OCI-LY1 (cell line): ENCODE measurements at regions not wholly inside any gene's neighbourhood (a gene's known extent, or its start where the extent isn't known, plus 50 kb on each side); places are given as distances from the start of the nearest gene placed in this dataset.

ENCODE experiments used
- H2AFZ ChIP-seq: fragments of 200-600 bp; sonication (generic), shearing (Covaris generic); 2 replicates; pipeline ENCODE4 v1.6.0; 2014; ENCODE audit warnings: antibody characterized with exemption, mild to moderate bottlenecking, low read length
- H3F3A ChIP-seq: fragments of 200-600 bp; sonication (generic), shearing (Covaris generic); 2 replicates; pipeline ENCODE4 v1.6.0; 2014; ENCODE audit warnings: mild to moderate bottlenecking, antibody characterized with exemption, low read length, moderate library complexity; ENCODE audit not compliant: insufficient read depth
- H3K27ac ChIP-seq: fragments of 200-600 bp; sonication (generic); 2 replicates; pipeline ENCODE4 v1.5.1; 2014; ENCODE audit warnings: low read length, mixed run types, mild to moderate bottlenecking, low read depth; ENCODE audit not compliant: poor library complexity, severe bottlenecking
- H3K27me3 ChIP-seq: fragments of 200-600 bp; sonication (generic); 2 replicates; pipeline ENCODE4 v1.6.0; 2014; ENCODE audit warnings: antibody characterized with exemption, mild to moderate bottlenecking, low read length, moderate library complexity; ENCODE audit not compliant: insufficient read depth
- H3K36me3 ChIP-seq: fragments of 200-600 bp; sonication (generic); 2 replicates; pipeline ENCODE4 v1.6.1; 2014; ENCODE audit warnings: mild to moderate bottlenecking, antibody characterized with exemption, low read length, moderate library complexity, mixed read lengths; ENCODE audit not compliant: insufficient read depth
- H3K4me1 ChIP-seq: fragments of 200-600 bp; sonication (generic); 2 replicates; pipeline ENCODE4 v1.5.1; 2014; ENCODE audit warnings: mild to moderate bottlenecking, low read length, moderate library complexity; ENCODE audit not compliant: insufficient read depth, severe bottlenecking
- H3K4me2 ChIP-seq: fragments of 200-600 bp; sonication (generic), shearing (Covaris generic); 2 replicates; pipeline ENCODE4 v1.6.1; 2014; ENCODE audit warnings: low read length
- H3K4me3 ChIP-seq: fragments of 200-600 bp; sonication (generic); 2 replicates; pipeline ENCODE4 v1.5.1; 2014; ENCODE audit warnings: low read length, low read depth, mild to moderate bottlenecking, mixed read lengths; ENCODE audit not compliant: poor library complexity, severe bottlenecking
- H3K79me2 ChIP-seq: fragments of 200-600 bp; shearing (Covaris generic); 2 replicates; pipeline ENCODE4 v1.6.1; 2016; ENCODE audit warnings: mixed run types, low read length, mixed read lengths; ENCODE audit not compliant: insufficient read depth
- H3K9ac ChIP-seq: fragments of 200-600 bp; sonication (generic), shearing (Covaris generic); 2 replicates; pipeline ENCODE4 v1.6.1; 2014; ENCODE audit warnings: mild to moderate bottlenecking, low read length, mixed read lengths
- H3K9me2 ChIP-seq: fragments of 200-600 bp; sonication (generic), shearing (Covaris generic); 2 replicates; pipeline ENCODE4 v1.6.1; 2014; ENCODE audit warnings: low read depth, mild to moderate bottlenecking, low read length, mixed read lengths
- H3K9me3 ChIP-seq: fragments of 200-600 bp; shearing (Covaris generic); 2 replicates; pipeline ENCODE4 v1.6.1; 2014; ENCODE audit warnings: low read length, mixed read lengths
- H4K20me1 ChIP-seq: fragments of 200-600 bp; sonication (generic), shearing (Covaris generic); 2 replicates; pipeline ENCODE4 v1.6.0; 2016; ENCODE audit warnings: mild to moderate bottlenecking, low read length; ENCODE audit not compliant: insufficient read depth
- EZH2 ChIP-seq: fragments of 200-600 bp; sonication (generic), shearing (Covaris generic); IDR thresholded peaks from 2 replicates; pipeline ENCODE4 v1.8.0; 2017; ENCODE audit warnings: borderline replicate concordance, mixed run types, mild to moderate bottlenecking, antibody characterized with exemption, low read length, moderate library complexity, mixed read lengths
- TF ChIP-seq, protein P1 (sequence below): fragments of 200-600 bp; sonication (generic), shearing (Covaris generic); IDR thresholded peaks from 2 replicates; pipeline ENCODE4 v1.5.1; 2017; ENCODE audit warnings: mild to moderate bottlenecking, antibody characterized with exemption, low read length, moderate library complexity, mixed read lengths

DNA sequence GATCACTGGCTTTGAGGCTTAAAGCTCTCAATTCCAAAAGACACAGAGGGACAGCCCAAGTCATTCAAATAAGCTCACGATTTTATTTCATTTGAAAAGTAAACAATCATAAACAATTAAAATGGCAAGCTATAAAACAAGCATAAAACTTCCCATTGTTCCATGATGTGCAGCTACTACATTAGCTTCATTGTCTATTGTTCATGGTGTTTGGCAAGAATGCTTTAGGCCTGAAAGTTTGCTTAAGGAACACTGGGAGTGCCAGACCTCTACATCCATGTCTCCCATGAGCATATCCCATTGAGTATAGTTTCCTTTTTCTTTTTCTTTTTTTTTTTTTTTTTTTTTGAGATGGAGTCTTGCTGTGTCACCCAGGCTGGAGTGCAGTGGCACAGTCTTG is 286.1 kb upstream of the ESRRG start:
- no peaks in the 10 kb centered on the region for H3K27me3 ChIP-seq
- H3K36me3 ChIP-seq = no peaks in the 10 kb centered on the region
- no peak for TF ChIP-seq EZH2
- TF ChIP-seq, protein P1, sequence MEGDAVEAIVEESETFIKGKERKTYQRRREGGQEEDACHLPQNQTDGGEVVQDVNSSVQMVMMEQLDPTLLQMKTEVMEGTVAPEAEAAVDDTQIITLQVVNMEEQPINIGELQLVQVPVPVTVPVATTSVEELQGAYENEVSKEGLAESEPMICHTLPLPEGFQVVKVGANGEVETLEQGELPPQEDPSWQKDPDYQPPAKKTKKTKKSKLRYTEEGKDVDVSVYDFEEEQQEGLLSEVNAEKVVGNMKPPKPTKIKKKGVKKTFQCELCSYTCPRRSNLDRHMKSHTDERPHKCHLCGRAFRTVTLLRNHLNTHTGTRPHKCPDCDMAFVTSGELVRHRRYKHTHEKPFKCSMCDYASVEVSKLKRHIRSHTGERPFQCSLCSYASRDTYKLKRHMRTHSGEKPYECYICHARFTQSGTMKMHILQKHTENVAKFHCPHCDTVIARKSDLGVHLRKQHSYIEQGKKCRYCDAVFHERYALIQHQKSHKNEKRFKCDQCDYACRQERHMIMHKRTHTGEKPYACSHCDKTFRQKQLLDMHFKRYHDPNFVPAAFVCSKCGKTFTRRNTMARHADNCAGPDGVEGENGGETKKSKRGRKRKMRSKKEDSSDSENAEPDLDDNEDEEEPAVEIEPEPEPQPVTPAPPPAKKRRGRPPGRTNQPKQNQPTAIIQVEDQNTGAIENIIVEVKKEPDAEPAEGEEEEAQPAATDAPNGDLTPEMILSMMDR = no peak
- no peaks in the 10 kb centered on the region for H3K9me2 ChIP-seq
- no peaks in the 10 kb centered on the region for H3K9me3 ChIP-seq
- no peaks in the 10 kb centered on the region for H4K20me1 ChIP-seq
- H3K27ac ChIP-seq = no peak overlapping the region
- no peak overlapping the region for H2AFZ ChIP-seq
- H3K4me2 ChIP-seq = no peak overlapping the region
- no peaks in the 10 kb centered on the region for H3K79me2 ChIP-seq
- no peaks in the 10 kb centered on the region for H3K4me1 ChIP-seq
- H3F3A ChIP-seq = no peaks in the 10 kb centered on the region
- no peak overlapping the region for H3K9ac ChIP-seq
- H3K4me3 ChIP-seq = no peak overlapping the region

DNA sequence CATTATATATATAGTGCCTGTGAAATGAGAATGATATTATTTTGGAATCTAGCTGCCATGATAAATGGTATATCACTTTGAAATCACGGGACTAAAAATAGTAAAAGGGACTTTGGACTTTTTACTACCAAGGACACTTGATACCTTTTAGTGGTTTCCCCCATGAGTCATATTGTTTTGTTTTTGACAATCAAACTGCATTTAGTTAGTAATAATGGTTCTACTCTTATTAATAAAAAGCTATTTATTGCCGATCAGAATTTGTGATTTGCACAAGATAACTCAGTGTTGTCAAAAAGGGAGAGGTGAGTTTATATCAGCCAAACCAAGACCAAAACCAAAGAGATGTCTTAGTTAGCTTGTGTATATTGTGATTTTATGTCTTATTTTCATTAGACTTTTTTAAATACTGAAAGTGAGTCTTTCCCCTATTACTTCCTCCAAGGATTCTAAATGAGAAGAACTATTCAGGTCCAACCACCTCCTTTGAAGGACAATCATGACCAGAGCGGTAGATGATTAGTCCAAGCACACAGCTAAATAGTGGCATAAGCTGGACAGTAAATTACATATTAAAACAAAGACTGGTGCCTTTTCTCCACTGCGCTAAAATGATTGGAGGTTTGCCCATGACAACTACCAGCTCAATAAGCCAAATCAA is 281.7 kb upstream of the ESRRG start:
- no peak overlapping the region for H3K9ac ChIP-seq
- no peak overlapping the region for H2AFZ ChIP-seq
- no peak overlapping the region for H3K4me2 ChIP-seq
- no peaks in the 10 kb centered on the region for H3K36me3 ChIP-seq
- no peaks in the 10 kb centered on the region for H3K9me3 ChIP-seq
- no peaks in the 10 kb centered on the region for H3F3A ChIP-seq
- no peaks in the 10 kb centered on the region for H3K4me1 ChIP-seq
- H3K4me3 ChIP-seq = no peak overlapping the region
- TF ChIP-seq, protein P1 = no peak
- no peak for TF ChIP-seq EZH2
- H3K9me2 ChIP-seq = no peaks in the 10 kb centered on the region
- no peaks in the 10 kb centered on the region for H3K27me3 ChIP-seq
- H3K79me2 ChIP-seq = no peaks in the 10 kb centered on the region
- no peak overlapping the region for H3K27ac ChIP-seq
- no peaks in the 10 kb centered on the region for H4K20me1 ChIP-seq

DNA sequence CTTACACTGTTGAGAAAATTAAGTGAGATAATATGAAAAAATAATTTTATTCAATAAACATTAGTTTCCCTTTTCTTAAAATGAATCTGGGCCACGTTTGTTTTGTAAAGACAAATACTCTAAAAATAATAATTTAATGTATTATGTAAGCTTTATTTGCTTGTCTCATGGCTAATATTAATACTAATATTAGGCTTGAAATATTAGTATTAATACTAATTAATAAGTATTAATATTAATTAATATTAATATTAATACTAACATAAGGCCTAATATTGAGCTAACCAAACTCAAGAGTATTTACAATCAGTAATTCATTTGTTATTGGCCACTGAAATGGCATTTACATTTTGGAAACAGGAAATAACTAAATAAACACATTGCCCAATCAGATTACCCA is 280.1 kb upstream of the ESRRG start:
- no peaks in the 10 kb centered on the region for H4K20me1 ChIP-seq
- no peak for TF ChIP-seq EZH2
- TF ChIP-seq, protein P1 = no peak
- H3K9ac ChIP-seq = no peak overlapping the region
- no peaks in the 10 kb centered on the region for H3K4me1 ChIP-seq
- no peaks in the 10 kb centered on the region for H3K79me2 ChIP-seq
- no peak overlapping the region for H3K4me3 ChIP-seq
- H3K36me3 ChIP-seq = no peaks in the 10 kb centered on the region
- no peak overlapping the region for H3K27ac ChIP-seq
- H2AFZ ChIP-seq = no peak overlapping the region
- no peaks in the 10 kb centered on the region for H3F3A ChIP-seq
- no peak overlapping the region for H3K4me2 ChIP-seq
- no peaks in the 10 kb centered on the region for H3K9me2 ChIP-seq
- no peaks in the 10 kb centered on the region for H3K9me3 ChIP-seq
- no peaks in the 10 kb centered on the region for H3K27me3 ChIP-seq
